Mesendoderm (in vitro differentiated cells): ENCODE measurements at regions not wholly inside any gene's neighbourhood (a gene's known extent, or its start where the extent isn't known, plus 50 kb on each side); places are given as distances from the start of the nearest gene placed in this dataset.
A peak's percentile ranks its signal among the peaks of the same experiment; 100 is the strongest.

Experiments used
- DNase-seq: peaks from one replicate; pipeline ENCODE4 v3.0.0; 2013
- H2AK5ac ChIP-seq: 2 replicates; pipeline ENCODE4 v1.6.1; 2013; ENCODE audit warnings: low read length, inconsistent platforms
- H2BK120ac ChIP-seq: 2 replicates; pipeline ENCODE4 v1.6.1; 2013; ENCODE audit warnings: low read depth, mild to moderate bottlenecking, low read length, moderate library complexity, mixed read lengths
- H2BK15ac ChIP-seq: replicated peaks from 2 replicates; pipeline ENCODE4 v1.6.1; 2013; ENCODE audit warnings: low read depth, mild to moderate bottlenecking, moderate library complexity
- H2BK5ac ChIP-seq: 2 replicates; pipeline ENCODE4 v1.6.1; 2013; ENCODE audit warnings: low read length, inconsistent platforms
- H3K18ac ChIP-seq: 2 replicates; pipeline ENCODE4 v1.6.1; 2013; ENCODE audit warnings: mild to moderate bottlenecking, low read length, mixed read lengths
- H3K23ac ChIP-seq: one replicate; pipeline ENCODE4 v1.6.1; 2013; ENCODE audit warnings: low read length
- H3K27ac ChIP-seq: 2 replicates; pipeline ENCODE4 v1.5.1; 2013; ENCODE audit warnings: low read depth, mild to moderate bottlenecking, inconsistent platforms, low read length, moderate library complexity
- H3K27me3 ChIP-seq: 2 replicates; pipeline ENCODE4 v1.6.1; 2013; ENCODE audit warnings: low read length, control low read depth, mild to moderate bottlenecking, inconsistent platforms; ENCODE audit not compliant: insufficient read depth, poor library complexity
- H3K36me3 ChIP-seq: 2 replicates; pipeline ENCODE4 v1.6.1; 2013; ENCODE audit warnings: low read length, inconsistent platforms; ENCODE audit not compliant: control insufficient read depth, insufficient read depth
- H3K4ac ChIP-seq: one replicate; pipeline ENCODE4 v1.6.1; 2013; ENCODE audit warnings: low read depth, mild to moderate bottlenecking, low read length, moderate library complexity
- H3K4me1 ChIP-seq: 2 replicates; pipeline ENCODE4 v1.6.1; 2013; ENCODE audit warnings: low read depth, low read length, inconsistent platforms; ENCODE audit not compliant: control insufficient read depth
- H3K4me2 ChIP-seq: 2 replicates; pipeline ENCODE4 v1.6.1; 2013; ENCODE audit warnings: low read length
- H3K4me3 ChIP-seq: 2 replicates; pipeline ENCODE4 v1.5.1; 2013; ENCODE audit warnings: mild to moderate bottlenecking, low read length
- H3K56ac ChIP-seq: one replicate; pipeline ENCODE4 v1.6.1; 2013; ENCODE audit warnings: low read length
- H3K79me1 ChIP-seq: 2 replicates; pipeline ENCODE4 v1.6.1; 2013; ENCODE audit warnings: low read length, inconsistent platforms
- H3K79me2 ChIP-seq: 2 replicates; pipeline ENCODE4 v1.6.1; 2013; ENCODE audit warnings: mild to moderate bottlenecking, low read length; ENCODE audit not compliant: control insufficient read depth, insufficient read depth
- H3K9ac ChIP-seq: 2 replicates; pipeline ENCODE4 v1.6.1; 2013; ENCODE audit warnings: low read length, inconsistent platforms
- H4K5ac ChIP-seq: one replicate; pipeline ENCODE4 v1.6.1; 2013; ENCODE audit warnings: low read length
- H4K8ac ChIP-seq: one replicate; pipeline ENCODE4 v1.6.1; 2013; ENCODE audit warnings: low read depth, mild to moderate bottlenecking, control low read depth, low read length, moderate library complexity
- WGBS: extraction: QIAGEN DNeasy Blood & Tissue Kit; methylation state at CpG from one replicate; pipeline ENCODE4 v1.1.7; 2013; ENCODE audit warnings: low lambda C conversion rate, missing lambda C conversion rate; ENCODE audit not compliant: insufficient coverage; ENCODE audit errors: extremely low coverage; 5-methylcytosine and 5-hydroxymethylcytosine counted together

- Histone ChIP-seq H3K79me1 (no peaks in the 10 kb centered on the region), H3K4me2 (no peak overlapping the region), H4K5ac (no peak overlapping the region), H3K4me1 (no peaks in the 10 kb centered on the region), H3K27me3 (no peaks in the 10 kb centered on the region), H3K9ac (no peak overlapping the region), H4K8ac (no peak overlapping the region), H3K79me2 (no peaks in the 10 kb centered on the region), H3K23ac (no peak overlapping the region), H3K56ac (no peak overlapping the region), H2AK5ac (no peak overlapping the region), H3K18ac (no peak overlapping the region), H3K4me3 (no peak overlapping the region), H3K4ac (no peak overlapping the region), H2BK15ac (no peak overlapping the region), H3K27ac (no peak overlapping the region), H2BK5ac (no peak overlapping the region), H3K36me3 (no peaks in the 10 kb centered on the region), H2BK120ac (no peak overlapping the region)
- peak; percentile 40 for DNase-seq
- WGBS = no CpG with 5 or more reads among the region's 3 CpGs
Observed at GRCh38 chr10:33626798-33627466, 292.5 kb upstream of the NRP1 start.

GRCh38 chr10:33623669-33624068, 289.2 kb upstream of the NRP1 start:
- Histone ChIP-seq H3K36me3 (no peaks in the 10 kb centered on the region), H2BK5ac (no peak overlapping the region), H3K4me1 (no peaks in the 10 kb centered on the region), H3K9ac (no peak overlapping the region), H3K27ac (no peak overlapping the region), H2BK15ac (no peak overlapping the region), H3K4ac (no peak overlapping the region), H3K4me3 (no peak overlapping the region), H3K23ac (no peak overlapping the region), H2BK120ac (no peak overlapping the region), H3K79me1 (no peaks in the 10 kb centered on the region), H3K18ac (no peak overlapping the region), H2AK5ac (no peak overlapping the region), H4K5ac (no peak overlapping the region), H3K79me2 (no peaks in the 10 kb centered on the region), H3K56ac (no peak overlapping the region), H3K27me3 (no peaks in the 10 kb centered on the region), H4K8ac (no peak overlapping the region), H3K4me2 (no peak overlapping the region)
- DNase-seq = no peak
- no CpG with 5 or more reads among the region's 3 CpGs for WGBS

GRCh38 chr10:33621101-33621500, 286.6 kb upstream of the NRP1 start:
- Histone ChIP-seq H3K79me2 (no peaks in the 10 kb centered on the region), H2BK5ac (no peak overlapping the region), H3K56ac (no peak overlapping the region), H3K4ac (no peak overlapping the region), H2BK120ac (no peak overlapping the region), H3K4me3 (no peak overlapping the region), H3K79me1 (no peaks in the 10 kb centered on the region), H2BK15ac (no peak overlapping the region), H2AK5ac (no peak overlapping the region), H3K27ac (no peak overlapping the region), H3K27me3 (no peaks in the 10 kb centered on the region), H3K23ac (no peak overlapping the region), H4K8ac (no peak overlapping the region), H3K4me1 (no peaks in the 10 kb centered on the region), H4K5ac (no peak overlapping the region), H3K36me3 (no peaks in the 10 kb centered on the region), H3K4me2 (no peak overlapping the region), H3K9ac (no peak overlapping the region), H3K18ac (no peak overlapping the region)
- DNase-seq = no peak
- no CpG with 5 or more reads among the region's 4 CpGs for WGBS

GRCh38 chr10:33618196-33618595, 283.7 kb upstream of the NRP1 start:
- no peaks in the 10 kb centered on the region for H3K79me1 ChIP-seq
- H3K56ac ChIP-seq = no peak overlapping the region
- H3K4ac ChIP-seq = no peak overlapping the region
- H4K8ac ChIP-seq = no peak overlapping the region
- no peaks in the 10 kb centered on the region for H3K27me3 ChIP-seq
- no peak overlapping the region for H3K9ac ChIP-seq
- H3K4me2 ChIP-seq = no peak overlapping the region
- no peak overlapping the region for H4K5ac ChIP-seq
- no peak overlapping the region for H2BK15ac ChIP-seq
- no peaks in the 10 kb centered on the region for H3K4me1 ChIP-seq
- no peaks in the 10 kb centered on the region for H3K36me3 ChIP-seq
- H3K18ac ChIP-seq = no peak overlapping the region
- H2AK5ac ChIP-seq = no peak overlapping the region
- no peaks in the 10 kb centered on the region for H3K79me2 ChIP-seq
- no CpG with 5 or more reads among the region's 2 CpGs for WGBS
- no peak overlapping the region for H2BK5ac ChIP-seq
- no peak overlapping the region for H2BK120ac ChIP-seq
- no peak overlapping the region for H3K23ac ChIP-seq
- no peak for DNase-seq
- H3K4me3 ChIP-seq = no peak overlapping the region
- H3K27ac ChIP-seq = no peak overlapping the region

- H3K4me2 ChIP-seq = no peak overlapping the region
- no peak overlapping the region for H3K27ac ChIP-seq
- no peak overlapping the region for H3K56ac ChIP-seq
- H2BK120ac ChIP-seq = no peak overlapping the region
- no peak overlapping the region for H3K4ac ChIP-seq
- no peak for DNase-seq
- H3K23ac ChIP-seq = no peak overlapping the region
- H3K27me3 ChIP-seq = no peaks in the 10 kb centered on the region
- H3K36me3 ChIP-seq = no peaks in the 10 kb centered on the region
- no peak overlapping the region for H4K8ac ChIP-seq
- no peaks in the 10 kb centered on the region for H3K79me1 ChIP-seq
- H2AK5ac ChIP-seq = no peak overlapping the region
- no peak overlapping the region for H3K4me3 ChIP-seq
- H3K79me2 ChIP-seq = no peaks in the 10 kb centered on the region
- H4K5ac ChIP-seq = no peak overlapping the region
- WGBS = no CpG with 5 or more reads among the region's 8 CpGs
- no peak overlapping the region for H2BK5ac ChIP-seq
- H3K4me1 ChIP-seq = no peaks in the 10 kb centered on the region
- H2BK15ac ChIP-seq = no peak overlapping the region
- H3K9ac ChIP-seq = no peak overlapping the region
- no peak overlapping the region for H3K18ac ChIP-seq
Observed at GRCh38 chr10:33617381-33618080, 283.1 kb upstream of the NRP1 start.
